ENCODE measurements at regions not wholly inside any gene's neighbourhood (a gene's known extent, or its start where the extent isn't known, plus 50 kb on each side); places are given as distances from the start of the nearest gene placed in this dataset.

DNA sequence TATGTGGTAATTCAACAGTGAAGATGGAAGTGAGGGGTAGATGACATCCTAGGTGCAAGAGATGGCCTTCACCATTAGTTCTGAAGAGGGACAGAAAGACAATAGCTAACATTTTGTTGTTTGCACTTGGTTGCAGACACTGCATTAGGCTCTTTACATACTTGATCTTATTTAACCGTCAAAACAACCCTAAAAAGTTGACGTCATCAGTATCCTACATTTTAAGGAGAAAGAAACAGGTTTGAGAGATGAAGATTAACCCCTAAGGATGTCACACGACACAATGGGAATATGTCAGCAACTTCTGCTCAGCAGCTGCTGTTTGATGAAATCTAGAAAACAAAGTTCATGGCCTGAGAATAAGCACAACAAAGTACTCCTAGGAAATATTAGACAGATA lies 72.6 kb upstream of the MC3R start:
- TF ChIP-seq TAF1 (IDR thresholded peaks at IDR 0.05; ENCODE audit: low read depth) (no peak), EZH2 (IDR thresholded peaks at IDR 0.05; ENCODE audit: borderline replicate concordance, insufficient read depth, low read length, poor library complexity, severe bottlenecking) (no peak), MXI1 (conservative IDR thresholded peaks at IDR 0.05; ENCODE audit: poor library complexity, severe bottlenecking) (no peak), SMC3 (conservative IDR thresholded peaks at IDR 0.05; ENCODE audit: poor library complexity) (no peak), POLR2AphosphoS5 (IDR thresholded peaks at IDR 0.05) (no peak), RAD21 (conservative IDR thresholded peaks at IDR 0.05) (no peak)
- TF ChIP-seq, protein P1, sequence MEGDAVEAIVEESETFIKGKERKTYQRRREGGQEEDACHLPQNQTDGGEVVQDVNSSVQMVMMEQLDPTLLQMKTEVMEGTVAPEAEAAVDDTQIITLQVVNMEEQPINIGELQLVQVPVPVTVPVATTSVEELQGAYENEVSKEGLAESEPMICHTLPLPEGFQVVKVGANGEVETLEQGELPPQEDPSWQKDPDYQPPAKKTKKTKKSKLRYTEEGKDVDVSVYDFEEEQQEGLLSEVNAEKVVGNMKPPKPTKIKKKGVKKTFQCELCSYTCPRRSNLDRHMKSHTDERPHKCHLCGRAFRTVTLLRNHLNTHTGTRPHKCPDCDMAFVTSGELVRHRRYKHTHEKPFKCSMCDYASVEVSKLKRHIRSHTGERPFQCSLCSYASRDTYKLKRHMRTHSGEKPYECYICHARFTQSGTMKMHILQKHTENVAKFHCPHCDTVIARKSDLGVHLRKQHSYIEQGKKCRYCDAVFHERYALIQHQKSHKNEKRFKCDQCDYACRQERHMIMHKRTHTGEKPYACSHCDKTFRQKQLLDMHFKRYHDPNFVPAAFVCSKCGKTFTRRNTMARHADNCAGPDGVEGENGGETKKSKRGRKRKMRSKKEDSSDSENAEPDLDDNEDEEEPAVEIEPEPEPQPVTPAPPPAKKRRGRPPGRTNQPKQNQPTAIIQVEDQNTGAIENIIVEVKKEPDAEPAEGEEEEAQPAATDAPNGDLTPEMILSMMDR (IDR thresholded peaks at IDR 0.05; ENCODE audit: poor library complexity, severe bottlenecking), result no peak
- TF ChIP-seq, protein P2, sequence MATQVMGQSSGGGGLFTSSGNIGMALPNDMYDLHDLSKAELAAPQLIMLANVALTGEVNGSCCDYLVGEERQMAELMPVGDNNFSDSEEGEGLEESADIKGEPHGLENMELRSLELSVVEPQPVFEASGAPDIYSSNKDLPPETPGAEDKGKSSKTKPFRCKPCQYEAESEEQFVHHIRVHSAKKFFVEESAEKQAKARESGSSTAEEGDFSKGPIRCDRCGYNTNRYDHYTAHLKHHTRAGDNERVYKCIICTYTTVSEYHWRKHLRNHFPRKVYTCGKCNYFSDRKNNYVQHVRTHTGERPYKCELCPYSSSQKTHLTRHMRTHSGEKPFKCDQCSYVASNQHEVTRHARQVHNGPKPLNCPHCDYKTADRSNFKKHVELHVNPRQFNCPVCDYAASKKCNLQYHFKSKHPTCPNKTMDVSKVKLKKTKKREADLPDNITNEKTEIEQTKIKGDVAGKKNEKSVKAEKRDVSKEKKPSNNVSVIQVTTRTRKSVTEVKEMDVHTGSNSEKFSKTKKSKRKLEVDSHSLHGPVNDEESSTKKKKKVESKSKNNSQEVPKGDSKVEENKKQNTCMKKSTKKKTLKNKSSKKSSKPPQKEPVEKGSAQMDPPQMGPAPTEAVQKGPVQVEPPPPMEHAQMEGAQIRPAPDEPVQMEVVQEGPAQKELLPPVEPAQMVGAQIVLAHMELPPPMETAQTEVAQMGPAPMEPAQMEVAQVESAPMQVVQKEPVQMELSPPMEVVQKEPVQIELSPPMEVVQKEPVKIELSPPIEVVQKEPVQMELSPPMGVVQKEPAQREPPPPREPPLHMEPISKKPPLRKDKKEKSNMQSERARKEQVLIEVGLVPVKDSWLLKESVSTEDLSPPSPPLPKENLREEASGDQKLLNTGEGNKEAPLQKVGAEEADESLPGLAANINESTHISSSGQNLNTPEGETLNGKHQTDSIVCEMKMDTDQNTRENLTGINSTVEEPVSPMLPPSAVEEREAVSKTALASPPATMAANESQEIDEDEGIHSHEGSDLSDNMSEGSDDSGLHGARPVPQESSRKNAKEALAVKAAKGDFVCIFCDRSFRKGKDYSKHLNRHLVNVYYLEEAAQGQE (IDR thresholded peaks at IDR 0.05; ENCODE audit: borderline replicate concordance), result no peak
